Embryonic facial prominence (tissue), 1 donor: ENCODE measurements at regions not wholly inside any gene's neighbourhood (a gene's known extent, or its start where the extent isn't known, plus 50 kb on each side); places are given as distances from the start of the nearest gene placed in this dataset.
A peak's percentile ranks its signal among the peaks of the same experiment; 100 is the strongest.
"Not testable (repeated sequence)": the region's sequence is repeated elsewhere in the genome, so short reads cannot be mapped to it uniquely, and the experiment has no call there.

ENCODE experiments used
- DNase-seq: peaks from one replicate; pipeline ENCODE4 v3.0.0-alpha.2; 2016; ENCODE audit errors: extremely low spot score

DNA sequence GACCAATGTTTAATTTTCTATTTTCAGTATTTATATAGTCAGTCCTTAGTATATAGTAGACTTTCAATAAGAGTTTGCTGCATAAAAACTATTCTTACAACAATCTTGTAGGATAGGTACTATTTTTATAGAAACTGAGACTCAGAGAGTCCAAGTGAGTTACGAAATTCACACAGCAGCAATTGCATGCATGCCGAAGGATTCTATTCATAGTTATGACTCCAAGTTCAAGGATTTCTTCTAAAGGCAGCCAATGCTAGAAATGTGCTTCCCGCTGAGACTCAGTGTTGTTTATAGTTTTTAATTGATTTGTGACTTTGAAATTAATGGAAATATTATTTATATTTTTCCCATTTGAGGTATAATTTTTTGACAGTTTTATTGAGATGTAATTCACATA, 62.7 kb upstream of the CSNK1A1L start:
- no peak for DNase-seq

DNA sequence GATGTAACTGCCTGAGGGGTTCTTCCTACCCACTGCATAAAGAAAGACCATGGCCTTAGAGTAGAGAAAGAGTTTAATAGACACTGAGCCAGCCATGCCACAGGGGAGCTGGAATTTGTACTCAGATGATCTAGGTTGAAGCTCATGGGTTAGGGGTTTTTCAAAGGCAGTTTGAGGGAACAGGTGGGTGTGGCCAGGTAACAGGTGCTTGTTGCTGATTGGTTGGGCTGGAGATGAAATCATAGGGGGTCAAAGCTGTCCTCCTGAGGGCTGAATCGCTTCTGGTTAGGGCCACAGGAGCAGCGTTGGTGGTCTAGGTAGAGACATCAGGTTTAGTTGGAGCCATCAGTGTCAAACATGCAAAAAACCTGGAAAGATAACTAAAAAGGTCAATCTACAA, 59.2 kb upstream of the CSNK1A1L start:
- no peak for DNase-seq

DNA sequence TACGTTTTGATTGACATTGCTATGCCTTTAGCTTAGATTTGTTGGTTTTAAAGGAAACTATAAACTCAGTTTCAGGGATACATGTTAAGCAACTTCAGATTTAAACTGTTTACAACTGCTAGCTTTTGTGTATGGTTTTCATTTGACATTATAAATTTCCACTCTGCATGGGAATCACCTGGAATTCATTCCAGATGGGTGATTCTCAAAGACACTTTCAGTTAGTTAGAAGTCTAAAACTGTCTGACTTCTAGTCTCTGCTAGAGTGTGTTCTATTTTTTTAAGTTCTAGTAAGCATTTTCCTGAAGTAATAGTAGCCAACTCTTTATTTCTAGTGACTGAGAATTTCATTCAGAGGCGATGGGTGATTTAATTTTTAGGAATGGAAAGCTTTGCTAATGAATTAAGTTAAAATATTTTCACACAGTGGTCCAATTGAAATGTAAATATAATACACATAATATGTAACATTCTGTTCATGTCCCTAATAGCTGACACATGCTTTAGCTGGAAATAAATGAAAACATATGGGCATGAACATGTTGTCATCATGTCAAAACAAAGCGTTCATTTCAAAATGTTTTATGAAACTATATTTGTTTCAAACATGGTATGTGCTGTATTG, 58.3 kb upstream of the CSNK1A1L start:
- DNase-seq: peak; percentile 31

DNA sequence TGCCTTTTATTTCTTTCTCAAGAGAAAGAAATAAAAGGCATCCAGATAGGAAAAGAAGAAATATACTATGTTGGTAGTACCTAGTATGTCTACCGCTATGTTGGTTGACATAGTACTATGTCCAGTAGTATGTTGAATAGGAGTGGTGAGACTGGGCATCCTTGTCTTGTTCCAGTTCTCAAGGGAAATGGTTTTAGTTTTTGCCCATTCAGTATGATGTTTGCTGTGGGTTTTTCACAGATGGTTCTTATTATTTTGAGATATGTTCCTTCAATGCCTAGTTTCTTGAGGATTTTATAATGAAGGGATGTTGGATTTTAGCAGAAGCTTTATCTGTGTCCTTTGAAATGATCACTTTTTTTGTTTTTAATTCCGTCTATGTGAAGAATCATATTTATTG, 53.0 kb upstream of the CSNK1A1L start:
- DNase-seq: no peak

DNA sequence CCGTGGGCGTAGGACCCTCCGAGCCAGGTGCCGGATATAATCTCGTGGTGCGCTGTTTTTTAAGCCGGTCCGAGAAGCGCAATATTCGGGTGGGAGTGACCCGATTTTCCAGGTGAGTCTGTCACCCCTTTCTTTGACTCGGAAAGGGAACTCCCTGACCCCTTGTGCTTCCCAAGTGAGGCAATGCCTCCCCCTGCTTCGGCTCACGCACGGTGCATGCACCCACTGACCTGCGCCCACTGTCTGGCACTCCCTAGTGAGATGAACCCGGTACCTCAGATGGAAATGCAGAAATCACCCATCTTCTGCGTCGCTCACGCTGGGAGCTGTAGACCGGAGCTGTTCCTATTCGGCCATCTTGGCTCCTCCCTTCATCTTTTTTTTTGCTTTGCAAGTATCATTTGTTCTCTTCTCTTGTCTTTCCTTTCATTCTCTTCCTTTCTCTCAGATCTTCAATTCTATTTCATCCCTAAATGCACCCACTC, 50.2 kb upstream of the CSNK1A1L start:
- DNase-seq: not testable (repeated sequence)
